ENCODE measurements at regions not wholly inside any gene's neighbourhood (a gene's known extent, or its start where the extent isn't known, plus 50 kb on each side); places are given as distances from the start of the nearest gene placed in this dataset.

DNA sequence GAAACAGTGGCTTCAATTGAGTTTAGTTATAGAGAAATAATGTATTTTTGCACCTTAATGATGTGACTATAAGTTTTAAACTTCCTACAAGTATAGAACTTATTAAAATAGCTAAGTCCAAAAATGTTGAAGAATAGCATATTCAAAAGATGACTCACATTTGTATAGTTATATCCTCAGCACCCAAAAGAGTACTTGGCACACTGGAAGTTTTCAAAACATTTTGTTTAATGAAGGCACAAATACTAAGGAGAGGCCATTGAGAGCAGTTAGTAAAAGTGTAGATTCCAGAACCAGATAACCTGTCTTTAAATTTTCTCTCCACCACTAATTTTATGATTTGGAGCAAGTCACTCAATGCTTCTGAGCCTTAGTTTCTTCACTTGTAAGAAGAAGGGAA, 226.9 kb upstream of the MID1 start:
- TF ChIP-seq, protein P1, sequence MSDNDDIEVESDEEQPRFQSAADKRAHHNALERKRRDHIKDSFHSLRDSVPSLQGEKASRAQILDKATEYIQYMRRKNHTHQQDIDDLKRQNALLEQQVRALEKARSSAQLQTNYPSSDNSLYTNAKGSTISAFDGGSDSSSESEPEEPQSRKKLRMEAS (IDR thresholded peaks at IDR 0.05), result no peak
- TF ChIP-seq POLR2A (IDR thresholded peaks at IDR 0.05; ENCODE audit: control extremely low read depth in 1 of 2, low read depth in 2 of 2, low read length in 2 of 2), result no peak
- TF ChIP-seq, protein P2, sequence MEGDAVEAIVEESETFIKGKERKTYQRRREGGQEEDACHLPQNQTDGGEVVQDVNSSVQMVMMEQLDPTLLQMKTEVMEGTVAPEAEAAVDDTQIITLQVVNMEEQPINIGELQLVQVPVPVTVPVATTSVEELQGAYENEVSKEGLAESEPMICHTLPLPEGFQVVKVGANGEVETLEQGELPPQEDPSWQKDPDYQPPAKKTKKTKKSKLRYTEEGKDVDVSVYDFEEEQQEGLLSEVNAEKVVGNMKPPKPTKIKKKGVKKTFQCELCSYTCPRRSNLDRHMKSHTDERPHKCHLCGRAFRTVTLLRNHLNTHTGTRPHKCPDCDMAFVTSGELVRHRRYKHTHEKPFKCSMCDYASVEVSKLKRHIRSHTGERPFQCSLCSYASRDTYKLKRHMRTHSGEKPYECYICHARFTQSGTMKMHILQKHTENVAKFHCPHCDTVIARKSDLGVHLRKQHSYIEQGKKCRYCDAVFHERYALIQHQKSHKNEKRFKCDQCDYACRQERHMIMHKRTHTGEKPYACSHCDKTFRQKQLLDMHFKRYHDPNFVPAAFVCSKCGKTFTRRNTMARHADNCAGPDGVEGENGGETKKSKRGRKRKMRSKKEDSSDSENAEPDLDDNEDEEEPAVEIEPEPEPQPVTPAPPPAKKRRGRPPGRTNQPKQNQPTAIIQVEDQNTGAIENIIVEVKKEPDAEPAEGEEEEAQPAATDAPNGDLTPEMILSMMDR (IDR thresholded peaks at IDR 0.05; ENCODE audit: control extremely low read depth in 1 of 3, insufficient read depth in 1 of 3, low read depth in 1 of 3, low read length in 3 of 3), result no peak
